Neural cell (in vitro differentiated cells): ENCODE measurements at regions not wholly inside any gene's neighbourhood (a gene's known extent, or its start where the extent isn't known, plus 50 kb on each side); places are given as distances from the start of the nearest gene placed in this dataset.

Experiments
- H2AFZ ChIP-seq: fragments of 200-600, 300-800 bp; sonication (generic), shearing (Covaris generic); 2 replicates; pipeline ENCODE4 v1.6.0; 2014; ENCODE audit warnings: low read depth, mild to moderate bottlenecking, antibody characterized with exemption, low read length, moderate library complexity
- H3F3A ChIP-seq: fragments of 200-600 bp; shearing (Covaris generic); 2 replicates; pipeline ENCODE4 v1.6.1; 2016; ENCODE audit warnings: mild to moderate bottlenecking, moderate library complexity, mixed read lengths, antibody characterized with exemption, low read length; ENCODE audit not compliant: insufficient read depth, poor library complexity, severe bottlenecking
- H3K27ac ChIP-seq: fragments of 200-600, 300-800 bp; sonication (generic), shearing (Covaris generic); 2 replicates; pipeline ENCODE4 v1.5.1; 2014; ENCODE audit warnings: mild to moderate bottlenecking, low read length, moderate library complexity
- H3K27me3 ChIP-seq: fragments of 300-800, 200-600 bp; sonication (generic), shearing (Covaris generic); 2 replicates; pipeline ENCODE4 v1.6.0; 2014; ENCODE audit warnings: mild to moderate bottlenecking, low read depth, low read length, moderate library complexity; ENCODE audit not compliant: insufficient read depth
- H3K36me3 ChIP-seq: fragments of 300-800, 200-600 bp; sonication (generic), shearing (Covaris generic); 2 replicates; pipeline ENCODE4 v1.5.1; 2014; ENCODE audit warnings: mild to moderate bottlenecking, antibody characterized with exemption, low read length, moderate library complexity; ENCODE audit not compliant: insufficient read depth
- H3K4me2 ChIP-seq: fragments of 300-800, 200-600 bp; sonication (generic), shearing (Covaris generic); 2 replicates; pipeline ENCODE4 v1.6.0; 2014; ENCODE audit warnings: mild to moderate bottlenecking, low read length
- H3K4me3 ChIP-seq: fragments of 300-800, 200-600 bp; sonication (generic), shearing (Covaris generic); 2 replicates; pipeline ENCODE4 v1.5.1; 2014; ENCODE audit warnings: mild to moderate bottlenecking, low read length, moderate library complexity
- H3K79me2 ChIP-seq: fragments of 200-600 bp; shearing (Covaris generic); replicated peaks from 2 replicates; pipeline ENCODE4 v1.6.0; 2014; ENCODE audit warnings: mild to moderate bottlenecking, low read length, moderate library complexity; ENCODE audit not compliant: insufficient read depth
- H3K9ac ChIP-seq: fragments of 300-800, 200-600 bp; sonication (generic), shearing (Covaris generic); 2 replicates; pipeline ENCODE4 v1.6.1; 2016; ENCODE audit warnings: mild to moderate bottlenecking, low read length, mixed read lengths
- H3K9me2 ChIP-seq: fragments of 200-600 bp; shearing (Covaris generic); 2 replicates; pipeline ENCODE4 v1.6.1; 2016; ENCODE audit warnings: mild to moderate bottlenecking, low read length, mixed read lengths; ENCODE audit not compliant: insufficient read depth
- H3K9me3 ChIP-seq: fragments of 200-600, 300-800 bp; sonication (generic), shearing (Covaris generic); 2 replicates; pipeline ENCODE4 v1.6.1; 2016; ENCODE audit warnings: mild to moderate bottlenecking, mixed run types, low read length, moderate library complexity, mixed read lengths
- H4K20me1 ChIP-seq: fragments of 200-600 bp; shearing (Covaris generic); 2 replicates; pipeline ENCODE4 v1.6.1; 2016; ENCODE audit warnings: mild to moderate bottlenecking, mixed run types; ENCODE audit not compliant: insufficient read depth
- CTCF ChIP-seq: fragments of 450-650 bp; IDR thresholded peaks from 2 replicates; pipeline ENCODE4 v1.5.1; 2014; ENCODE audit warnings: antibody characterized with exemption, mild to moderate bottlenecking, moderate library complexity; ENCODE audit not compliant: poor library complexity, severe bottlenecking
- EP300 ChIP-seq: fragments of 450-650 bp; conservative IDR thresholded peaks from 2 replicates; pipeline ENCODE4 v1.6.1; 2014; ENCODE audit warnings: antibody characterized with exemption, mild to moderate bottlenecking, moderate library complexity; ENCODE audit not compliant: poor library complexity, severe bottlenecking
- EZH2 ChIP-seq: fragments of 200-600, 300-800 bp; shearing (Covaris generic), sonication (generic); IDR thresholded peaks from 2 replicates; pipeline ENCODE4 v1.6.1; 2014; ENCODE audit warnings: antibody characterized with exemption, low read length, borderline replicate concordance, mild to moderate bottlenecking; ENCODE audit not compliant: insufficient read depth, poor library complexity, severe bottlenecking
- MXI1 ChIP-seq: fragments of 450-650 bp; conservative IDR thresholded peaks from 2 replicates; pipeline ENCODE4 v1.6.1; 2014; ENCODE audit warnings: antibody characterized with exemption, mild to moderate bottlenecking; ENCODE audit not compliant: poor library complexity, severe bottlenecking
- POLR2AphosphoS5 ChIP-seq: IDR thresholded peaks from 2 replicates; pipeline ENCODE4 v1.6.1; 2012
- RAD21 ChIP-seq: fragments of 450-650 bp; conservative IDR thresholded peaks from 2 replicates; pipeline ENCODE4 v1.6.1; 2014; ENCODE audit warnings: antibody characterized with exemption, mild to moderate bottlenecking, moderate library complexity
- SMC3 ChIP-seq: fragments of 450-650 bp; conservative IDR thresholded peaks from 2 replicates; pipeline ENCODE4 v1.6.1; 2014; ENCODE audit warnings: antibody characterized with exemption, mild to moderate bottlenecking, moderate library complexity; ENCODE audit not compliant: poor library complexity
- TAF1 ChIP-seq: IDR thresholded peaks from 2 replicates; pipeline ENCODE4 v1.6.1; 2012; ENCODE audit warnings: low read depth
- TF ChIP-seq, protein P1 (sequence below): IDR thresholded peaks from 2 replicates; pipeline ENCODE4 v1.6.1; 2012; ENCODE audit warnings: borderline replicate concordance

DNA sequence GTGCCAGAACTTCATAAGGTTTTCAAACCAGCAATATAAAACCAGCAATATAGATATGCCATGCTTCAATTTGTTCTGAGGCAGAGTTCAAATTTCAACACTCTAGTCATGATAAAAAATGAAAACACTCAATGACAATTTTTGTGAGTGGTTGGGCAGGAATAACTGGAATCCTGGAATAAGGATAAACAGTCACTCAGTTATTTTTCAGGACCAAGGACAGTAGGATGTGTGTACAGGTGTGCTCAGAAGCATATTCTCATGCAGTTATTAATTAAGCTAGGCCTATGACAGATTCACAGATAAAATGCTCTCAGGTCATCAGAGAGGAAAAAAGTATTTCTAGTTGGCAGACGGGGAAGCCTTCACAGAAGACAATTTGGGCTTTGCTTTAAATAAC is 117.3 kb upstream of the PPP2R2B start:
- H3K9me2 ChIP-seq: no peaks in the 10 kb centered on the region
- H3K9me3 ChIP-seq: no peaks in the 10 kb centered on the region
- H3K79me2 ChIP-seq: no peaks in the 10 kb centered on the region
- no peak overlapping the region for H3K9ac ChIP-seq
- H2AFZ ChIP-seq: no peak overlapping the region
- no peak overlapping the region for H3K4me2 ChIP-seq
- no peaks in the 10 kb centered on the region for H3F3A ChIP-seq
- no peaks in the 10 kb centered on the region for H4K20me1 ChIP-seq
- H3K36me3 ChIP-seq: no peaks in the 10 kb centered on the region
- TF ChIP-seq EZH2 (no peak), SMC3 (no peak), POLR2AphosphoS5 (no peak), CTCF (no peak), EP300 (no peak), RAD21 (no peak), TAF1 (no peak)
- H3K27me3 ChIP-seq: no peaks in the 10 kb centered on the region
- no peak overlapping the region for H3K4me3 ChIP-seq
- H3K27ac ChIP-seq: no peak overlapping the region

DNA sequence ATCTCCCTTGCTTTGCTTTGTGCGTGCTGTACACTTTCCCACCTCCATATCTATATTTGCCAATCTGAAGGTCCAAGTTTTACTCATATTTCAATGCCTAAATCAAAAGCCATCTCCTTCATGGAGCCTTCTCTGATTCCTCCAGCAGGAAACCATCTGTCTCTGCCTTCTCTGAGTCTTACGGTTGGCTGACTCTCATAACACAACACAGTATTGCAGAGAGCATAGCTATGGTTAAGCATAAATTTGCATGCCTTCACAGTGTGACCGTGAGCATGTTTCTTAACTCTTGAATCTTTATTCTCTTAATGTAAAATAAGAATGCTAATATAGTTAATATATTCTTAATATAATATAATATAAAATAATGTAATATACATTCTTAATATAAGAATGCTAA is 136.8 kb upstream of the PPP2R2B start:
- H3K4me2 ChIP-seq: no peak overlapping the region
- H4K20me1 ChIP-seq: no peaks in the 10 kb centered on the region
- no peaks in the 10 kb centered on the region for H3K27me3 ChIP-seq
- no peak overlapping the region for H3K27ac ChIP-seq
- H3K79me2 ChIP-seq: no peaks in the 10 kb centered on the region
- H3K9ac ChIP-seq: no peak overlapping the region
- no peaks in the 10 kb centered on the region for H3K9me2 ChIP-seq
- no peaks in the 10 kb centered on the region for H3F3A ChIP-seq
- no peak overlapping the region for H3K4me3 ChIP-seq
- H3K9me3 ChIP-seq: no peaks in the 10 kb centered on the region
- no peak overlapping the region for H2AFZ ChIP-seq
- H3K36me3 ChIP-seq: no peaks in the 10 kb centered on the region
- no peak for TF ChIP-seq RAD21
- no peak for TF ChIP-seq EZH2

- no peak overlapping the region for H2AFZ ChIP-seq
Observed at GRCh38 chr5:147017191-147017590, 138.6 kb upstream of the PPP2R2B start.

More at GRCh38 chr5:147017191-147017590, 138.6 kb upstream of the PPP2R2B start:
- Histone ChIP-seq H3K4me2 (no peak overlapping the region), H3K9me3 (no peaks in the 10 kb centered on the region), H3K27me3 (no peaks in the 10 kb centered on the region), H3K9ac (no peak overlapping the region), H3K27ac (no peak overlapping the region), H3K36me3 (no peaks in the 10 kb centered on the region), H3K4me3 (no peak overlapping the region), H3K79me2 (no peaks in the 10 kb centered on the region), H4K20me1 (no peaks in the 10 kb centered on the region), H3K9me2 (no peaks in the 10 kb centered on the region), H3F3A (no peaks in the 10 kb centered on the region)
- TF ChIP-seq EZH2 (no peak), POLR2AphosphoS5 (no peak), EP300 (no peak), SMC3 (no peak), RAD21 (no peak), CTCF (no peak), MXI1 (no peak), TAF1 (no peak)
- TF ChIP-seq, protein P1, sequence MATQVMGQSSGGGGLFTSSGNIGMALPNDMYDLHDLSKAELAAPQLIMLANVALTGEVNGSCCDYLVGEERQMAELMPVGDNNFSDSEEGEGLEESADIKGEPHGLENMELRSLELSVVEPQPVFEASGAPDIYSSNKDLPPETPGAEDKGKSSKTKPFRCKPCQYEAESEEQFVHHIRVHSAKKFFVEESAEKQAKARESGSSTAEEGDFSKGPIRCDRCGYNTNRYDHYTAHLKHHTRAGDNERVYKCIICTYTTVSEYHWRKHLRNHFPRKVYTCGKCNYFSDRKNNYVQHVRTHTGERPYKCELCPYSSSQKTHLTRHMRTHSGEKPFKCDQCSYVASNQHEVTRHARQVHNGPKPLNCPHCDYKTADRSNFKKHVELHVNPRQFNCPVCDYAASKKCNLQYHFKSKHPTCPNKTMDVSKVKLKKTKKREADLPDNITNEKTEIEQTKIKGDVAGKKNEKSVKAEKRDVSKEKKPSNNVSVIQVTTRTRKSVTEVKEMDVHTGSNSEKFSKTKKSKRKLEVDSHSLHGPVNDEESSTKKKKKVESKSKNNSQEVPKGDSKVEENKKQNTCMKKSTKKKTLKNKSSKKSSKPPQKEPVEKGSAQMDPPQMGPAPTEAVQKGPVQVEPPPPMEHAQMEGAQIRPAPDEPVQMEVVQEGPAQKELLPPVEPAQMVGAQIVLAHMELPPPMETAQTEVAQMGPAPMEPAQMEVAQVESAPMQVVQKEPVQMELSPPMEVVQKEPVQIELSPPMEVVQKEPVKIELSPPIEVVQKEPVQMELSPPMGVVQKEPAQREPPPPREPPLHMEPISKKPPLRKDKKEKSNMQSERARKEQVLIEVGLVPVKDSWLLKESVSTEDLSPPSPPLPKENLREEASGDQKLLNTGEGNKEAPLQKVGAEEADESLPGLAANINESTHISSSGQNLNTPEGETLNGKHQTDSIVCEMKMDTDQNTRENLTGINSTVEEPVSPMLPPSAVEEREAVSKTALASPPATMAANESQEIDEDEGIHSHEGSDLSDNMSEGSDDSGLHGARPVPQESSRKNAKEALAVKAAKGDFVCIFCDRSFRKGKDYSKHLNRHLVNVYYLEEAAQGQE: no peak
